Fibroblast of mammary gland (primary cell): ENCODE measurements at regions not wholly inside any gene's neighbourhood (a gene's known extent, or its start where the extent isn't known, plus 50 kb on each side); places are given as distances from the start of the nearest gene placed in this dataset.

Experiments used
- DNase-seq: peaks from one replicate; pipeline ENCODE4 v3.0.0-alpha.2; 2010; ENCODE audit warnings: low read depth
- H3K4me3 ChIP-seq: 2 replicates; pipeline ENCODE4 v1.5.1; 2011; ENCODE audit warnings: low read depth, mild to moderate bottlenecking, low read length, moderate library complexity; ENCODE audit not compliant: control insufficient read depth
- CTCF ChIP-seq: conservative IDR thresholded peaks from 2 replicates; pipeline ENCODE4 v1.5.1; 2011; ENCODE audit warnings: low read depth, low read length, inconsistent platforms; ENCODE audit not compliant: control insufficient read depth, insufficient read depth

GRCh38 chr13:78133511-78133910 lies 214.9 kb upstream of the EDNRB start:
- H3K4me3 ChIP-seq: no peak overlapping the region
- no peak for DNase-seq
- TF ChIP-seq CTCF: no peak

- peak; percentile 48 for TF ChIP-seq CTCF
- peak; percentile 22 for DNase-seq
- H3K4me3 ChIP-seq: no peak overlapping the region
Observed at GRCh38 chr13:78131811-78132210, 213.2 kb upstream of the EDNRB start.

DNA sequence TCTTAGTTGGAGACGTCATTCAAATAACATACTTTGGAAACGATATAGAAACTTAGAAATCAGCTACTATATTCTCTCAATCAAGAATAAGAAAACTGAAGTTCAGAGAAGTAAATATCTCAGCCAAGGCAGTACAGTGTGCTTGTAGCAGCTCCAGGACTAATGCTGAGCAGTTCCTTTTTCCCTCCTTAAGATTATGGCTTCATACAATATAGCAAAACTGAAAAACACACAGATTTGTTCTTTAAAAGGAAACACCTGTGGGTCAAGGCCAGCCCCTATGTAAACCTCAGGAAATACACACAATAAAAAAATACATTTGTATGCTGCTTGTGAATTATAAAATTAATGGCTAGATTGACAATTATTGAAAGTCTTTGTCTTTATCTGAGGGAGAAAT lies 212.7 kb upstream of the EDNRB start:
- DNase-seq: no peak
- no peak overlapping the region for H3K4me3 ChIP-seq
- no peak for TF ChIP-seq CTCF

- no peak for DNase-seq
- no peak for TF ChIP-seq CTCF
Observed at GRCh38 chr13:78129823-78130222, 211.2 kb upstream of the EDNRB start.

GRCh38 chr13:78129359-78129758 lies 210.7 kb upstream of the EDNRB start:
- DNase-seq: no peak
- TF ChIP-seq CTCF: no peak
- H3K4me3 ChIP-seq: no peak overlapping the region

More at GRCh38 chr13:78129823-78130222, 211.2 kb upstream of the EDNRB start:
- H3K4me3 ChIP-seq: no peak overlapping the region

DNA sequence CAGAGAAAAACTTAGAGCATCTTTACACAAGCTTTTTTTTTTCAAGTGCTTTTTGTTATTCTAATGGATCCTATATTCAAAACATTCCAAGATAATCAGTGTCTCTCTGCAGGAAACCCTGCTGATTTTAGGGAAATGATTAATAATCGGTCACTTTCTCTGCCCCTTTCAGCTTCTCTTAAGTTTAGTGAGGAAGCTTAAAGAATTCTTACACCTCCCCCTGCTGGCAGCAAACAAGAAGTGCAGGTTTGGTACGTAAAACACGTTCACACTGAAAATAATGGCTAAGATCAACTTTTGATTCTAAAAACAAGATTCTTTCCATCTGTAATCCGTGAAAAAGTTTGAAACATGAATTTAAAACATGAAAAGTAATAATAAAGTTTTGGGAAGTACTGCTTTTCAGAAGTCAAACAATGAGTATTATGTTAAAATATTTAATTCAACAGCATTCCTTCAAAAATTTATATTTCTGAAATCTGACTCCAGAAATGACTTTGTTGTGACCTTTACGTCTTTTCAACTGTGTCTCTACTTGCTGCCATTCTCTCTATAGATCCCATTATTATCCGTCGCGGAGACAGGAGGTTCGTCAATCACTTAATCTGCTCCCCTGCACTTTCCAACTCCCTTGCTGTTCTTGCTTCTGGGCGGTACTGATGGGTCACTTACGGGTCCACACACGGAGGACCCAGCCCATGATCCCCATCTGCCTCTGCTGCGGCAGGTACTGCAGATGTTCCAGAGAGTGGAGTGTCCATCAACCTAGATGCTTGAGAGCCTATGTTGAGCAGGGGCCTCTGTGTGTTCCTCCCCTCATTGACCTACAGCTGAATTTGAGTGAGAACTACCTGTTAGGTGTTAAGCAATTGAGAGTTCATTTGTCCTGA lies 203.1 kb upstream of the EDNRB start:
- TF ChIP-seq CTCF: peak; percentile 88
- DNase-seq: peak; percentile 81
- H3K4me3 ChIP-seq: no peak overlapping the region
